ENCODE measurements at regions not wholly inside any gene's neighbourhood (a gene's known extent, or its start where the extent isn't known, plus 50 kb on each side); places are given as distances from the start of the nearest gene placed in this dataset.
"Not testable (repeated sequence)": the region's sequence is repeated elsewhere in the genome, so short reads cannot be mapped to it uniquely, and the experiment has no call there.

DNA sequence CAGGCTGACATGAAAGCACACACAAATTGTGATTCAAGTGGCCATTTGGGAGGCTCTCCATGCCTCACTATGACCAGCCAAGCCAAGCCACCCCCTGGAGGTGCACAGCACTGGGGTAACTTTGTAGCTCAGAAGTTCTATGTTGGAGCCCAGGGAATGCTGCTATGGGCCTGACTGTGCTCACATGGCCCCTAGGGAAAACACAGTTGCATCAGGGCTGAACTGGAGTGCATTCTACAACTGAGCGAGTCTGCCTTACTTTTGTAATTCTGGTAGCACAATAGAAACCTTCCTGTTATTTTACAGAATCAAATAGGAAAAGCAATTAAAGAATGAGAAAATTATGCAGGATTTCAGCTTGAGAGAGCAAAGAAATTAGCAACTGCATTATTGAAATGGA is 455.5 kb upstream of the TRPC7 start:
- Histone ChIP-seq H3K4me1 (no peaks in the 10 kb centered on the region), H3K27ac (no peak overlapping the region), H3K9me3 (no peaks in the 10 kb centered on the region), H3K27me3 (no peaks in the 10 kb centered on the region), H3K36me3 (no peaks in the 10 kb centered on the region), H3K4me3 (no peak overlapping the region)
- DNase-seq (ENCODE audit: low spot score in 2 of 2) = no peak
- 100% methylated on average over 1 of the region's 1 CpG for WGBS
- TF ChIP-seq, protein P1, sequence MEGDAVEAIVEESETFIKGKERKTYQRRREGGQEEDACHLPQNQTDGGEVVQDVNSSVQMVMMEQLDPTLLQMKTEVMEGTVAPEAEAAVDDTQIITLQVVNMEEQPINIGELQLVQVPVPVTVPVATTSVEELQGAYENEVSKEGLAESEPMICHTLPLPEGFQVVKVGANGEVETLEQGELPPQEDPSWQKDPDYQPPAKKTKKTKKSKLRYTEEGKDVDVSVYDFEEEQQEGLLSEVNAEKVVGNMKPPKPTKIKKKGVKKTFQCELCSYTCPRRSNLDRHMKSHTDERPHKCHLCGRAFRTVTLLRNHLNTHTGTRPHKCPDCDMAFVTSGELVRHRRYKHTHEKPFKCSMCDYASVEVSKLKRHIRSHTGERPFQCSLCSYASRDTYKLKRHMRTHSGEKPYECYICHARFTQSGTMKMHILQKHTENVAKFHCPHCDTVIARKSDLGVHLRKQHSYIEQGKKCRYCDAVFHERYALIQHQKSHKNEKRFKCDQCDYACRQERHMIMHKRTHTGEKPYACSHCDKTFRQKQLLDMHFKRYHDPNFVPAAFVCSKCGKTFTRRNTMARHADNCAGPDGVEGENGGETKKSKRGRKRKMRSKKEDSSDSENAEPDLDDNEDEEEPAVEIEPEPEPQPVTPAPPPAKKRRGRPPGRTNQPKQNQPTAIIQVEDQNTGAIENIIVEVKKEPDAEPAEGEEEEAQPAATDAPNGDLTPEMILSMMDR (IDR thresholded peaks at IDR 0.05) = no peak
- no peak for TF ChIP-seq POLR2A (IDR thresholded peaks at IDR 0.05)
- no peak for TF ChIP-seq EP300 (IDR thresholded peaks at IDR 0.05)
- TF ChIP-seq POLR2AphosphoS5 (IDR thresholded peaks at IDR 0.05) = no peak

GRCh38 chr5:136819526-136820302 is 454.4 kb upstream of the TRPC7 start:
- WGBS = 89% methylated on average over 1 of the region's 1 CpG
- Histone ChIP-seq H3K9me3 (no peaks in the 10 kb centered on the region), H3K27ac (no peak overlapping the region), H3K36me3 (no peaks in the 10 kb centered on the region), H3K27me3 (no peaks in the 10 kb centered on the region), H3K4me3 (no peak overlapping the region), H3K4me1 (no peaks in the 10 kb centered on the region)
- TF ChIP-seq, protein P1 (IDR thresholded peaks at IDR 0.05) = no peak
- TF ChIP-seq POLR2AphosphoS5 (IDR thresholded peaks at IDR 0.05) = no peak
- TF ChIP-seq EP300 (IDR thresholded peaks at IDR 0.05) = no peak
- TF ChIP-seq POLR2A (IDR thresholded peaks at IDR 0.05) = no peak
- no peak for DNase-seq (ENCODE audit: low spot score in 2 of 2)

- no peak for DNase-seq (ENCODE audit: low spot score in 2 of 2)
- 94% methylated on average over 2 of the region's 2 CpGs for WGBS
- no peak overlapping the region for H3K27ac ChIP-seq
- H3K4me1 ChIP-seq = no peaks in the 10 kb centered on the region
- H3K9me3 ChIP-seq = no peaks in the 10 kb centered on the region
- no peak overlapping the region for H3K4me3 ChIP-seq
- no peak for TF ChIP-seq POLR2AphosphoS5 (IDR thresholded peaks at IDR 0.05)
- TF ChIP-seq, protein P1 (IDR thresholded peaks at IDR 0.05) = no peak
- no peak for TF ChIP-seq EP300 (IDR thresholded peaks at IDR 0.05)
- TF ChIP-seq POLR2A (IDR thresholded peaks at IDR 0.05) = no peak
- H3K27me3 ChIP-seq = no peaks in the 10 kb centered on the region
- no peaks in the 10 kb centered on the region for H3K36me3 ChIP-seq
Observed at GRCh38 chr5:136816327-136816726, 451.0 kb upstream of the TRPC7 start.

GRCh38 chr5:136814619-136815378 is 449.5 kb upstream of the TRPC7 start:
- H3K4me1 ChIP-seq = no peaks in the 10 kb centered on the region
- H3K36me3 ChIP-seq = no peaks in the 10 kb centered on the region
- no peak overlapping the region for H3K4me3 ChIP-seq
- no peaks in the 10 kb centered on the region for H3K9me3 ChIP-seq
- TF ChIP-seq POLR2A (IDR thresholded peaks at IDR 0.05) (no peak), POLR2AphosphoS5 (IDR thresholded peaks at IDR 0.05) (no peak), EP300 (IDR thresholded peaks at IDR 0.05) (no peak)
- TF ChIP-seq, protein P1 (IDR thresholded peaks at IDR 0.05) = no peak
- no peaks in the 10 kb centered on the region for H3K27me3 ChIP-seq
- H3K27ac ChIP-seq = no peak overlapping the region
- WGBS = 63% methylated on average over 11 of the region's 11 CpGs
- no peak for DNase-seq (ENCODE audit: low spot score in 2 of 2)

DNA sequence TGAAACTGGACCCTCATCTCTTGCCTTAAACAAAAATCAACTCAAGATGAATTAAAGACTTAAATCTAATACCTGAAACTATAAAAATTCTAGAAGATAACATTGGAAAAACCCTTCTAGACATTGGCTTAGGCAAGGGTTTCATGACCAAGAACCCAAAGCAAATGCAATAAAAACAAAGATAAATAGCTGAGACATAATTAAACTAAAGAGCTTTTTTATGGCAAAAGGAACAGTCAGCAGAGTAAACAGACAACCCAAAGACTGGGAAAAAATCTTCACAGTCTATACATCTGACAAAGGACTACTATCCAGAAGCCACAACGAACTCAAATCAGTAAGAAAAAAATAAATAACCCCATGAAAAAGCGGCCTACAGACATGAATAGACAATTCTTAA is 446.9 kb upstream of the TRPC7 start:
- not testable (repeated sequence) for H3K27ac ChIP-seq; DNase-seq (ENCODE audit: low spot score in 2 of 2); H3K4me1 ChIP-seq; H3K9me3 ChIP-seq; H3K27me3 ChIP-seq; H3K4me3 ChIP-seq; H3K36me3 ChIP-seq
- WGBS = 91% methylated on average over 2 of the region's 2 CpGs
